Trophoblast cell (in vitro differentiated cells and primary cell): ENCODE measurements at regions not wholly inside any gene's neighbourhood (a gene's known extent, or its start where the extent isn't known, plus 50 kb on each side); places are given as distances from the start of the nearest gene placed in this dataset.

ENCODE experiments used
- DNase-seq, 2 donors: peaks; one replicate each; pipeline ENCODE4 v3.0.0-alpha.2; 2016
- H2AFZ ChIP-seq: 2 replicates; pipeline ENCODE4 v1.6.1; 2013; ENCODE audit warnings: low read length, moderate library complexity, mild to moderate bottlenecking; ENCODE audit not compliant: insufficient read depth, poor library complexity
- H2AK5ac ChIP-seq: 2 replicates; pipeline ENCODE4 v1.6.1; 2013; ENCODE audit warnings: mild to moderate bottlenecking, low read length
- H2BK120ac ChIP-seq: 2 replicates; pipeline ENCODE4 v1.6.1; 2013; ENCODE audit warnings: low read length, mild to moderate bottlenecking, moderate library complexity; ENCODE audit not compliant: insufficient read depth, poor library complexity
- H2BK12ac ChIP-seq: 2 replicates; pipeline ENCODE4 v1.6.1; 2013; ENCODE audit warnings: mild to moderate bottlenecking, low read length, moderate library complexity
- H2BK5ac ChIP-seq: 2 replicates; pipeline ENCODE4 v1.6.1; 2013; ENCODE audit warnings: low read length, low read depth, moderate library complexity, mild to moderate bottlenecking; ENCODE audit not compliant: poor library complexity
- H3K14ac ChIP-seq: 2 replicates; pipeline ENCODE4 v1.6.1; 2013; ENCODE audit warnings: mild to moderate bottlenecking, low read length
- H3K18ac ChIP-seq: 2 replicates; pipeline ENCODE4 v1.6.1; 2013; ENCODE audit warnings: mild to moderate bottlenecking, low read length
- H3K23ac ChIP-seq: 2 replicates; pipeline ENCODE4 v1.6.1; 2013; ENCODE audit warnings: low read length
- H3K27ac ChIP-seq: 2 replicates; pipeline ENCODE4 v1.5.1; 2013; ENCODE audit warnings: low read depth, mild to moderate bottlenecking, inconsistent platforms, low read length, moderate library complexity
- H3K27me3 ChIP-seq: 2 replicates; pipeline ENCODE4 v1.6.1; 2013; ENCODE audit warnings: inconsistent platforms, mild to moderate bottlenecking, low read length, moderate library complexity; ENCODE audit not compliant: insufficient read depth
- H3K36me3 ChIP-seq, 2 experiments: 1 replicate in 1 of 2; 2 replicates in 1 of 2; pipeline ENCODE4 v1.6.1; 2013; ENCODE audit warnings: low read length in 2 of 2, mild to moderate bottlenecking in 2 of 2, moderate library complexity in 1 of 2; ENCODE audit not compliant: insufficient read depth in 2 of 2, control insufficient read depth in 1 of 2
- H3K4ac ChIP-seq: 2 replicates; pipeline ENCODE4 v1.6.1; 2013; ENCODE audit warnings: low read depth, mild to moderate bottlenecking, low read length, moderate library complexity
- H3K4me1 ChIP-seq, 2 experiments: 1 replicate in 1 of 2; 2 replicates in 1 of 2; pipeline ENCODE4 v1.6.1; 2013; ENCODE audit warnings: low read length in 2 of 2, mild to moderate bottlenecking in 2 of 2, moderate library complexity in 1 of 2; ENCODE audit not compliant: insufficient read depth in 2 of 2, control insufficient read depth in 1 of 2
- H3K4me2 ChIP-seq: 2 replicates; pipeline ENCODE4 v1.6.1; 2013; ENCODE audit warnings: inconsistent platforms, mild to moderate bottlenecking, low read length, moderate library complexity
- H3K4me3 ChIP-seq: 2 replicates; pipeline ENCODE4 v1.5.1; 2013; ENCODE audit warnings: mild to moderate bottlenecking, low read depth, low read length, inconsistent platforms
- H3K79me1 ChIP-seq: one replicate; pipeline ENCODE4 v1.6.1; 2013; ENCODE audit warnings: low read length
- H3K79me2 ChIP-seq: 2 replicates; pipeline ENCODE4 v1.6.1; 2013; ENCODE audit warnings: low read length, mild to moderate bottlenecking; ENCODE audit not compliant: control insufficient read depth, insufficient read depth, poor library complexity
- H3K9ac ChIP-seq: 2 replicates; pipeline ENCODE4 v1.6.1; 2013; ENCODE audit warnings: mild to moderate bottlenecking, low read length
- H3K9me3 ChIP-seq: 2 replicates; pipeline ENCODE4 v1.6.1; 2013; ENCODE audit warnings: low read depth, mild to moderate bottlenecking, control low read depth, inconsistent platforms, low read length; ENCODE audit not compliant: insufficient read depth
- H4K12ac ChIP-seq: 2 replicates; pipeline ENCODE4 v1.6.1; 2013; ENCODE audit warnings: low read depth, mild to moderate bottlenecking, low read length, moderate library complexity
- H4K8ac ChIP-seq: 2 replicates; pipeline ENCODE4 v1.6.1; 2013; ENCODE audit warnings: low read depth, mild to moderate bottlenecking, low read length, moderate library complexity
- H4K91ac ChIP-seq: one replicate; pipeline ENCODE4 v1.6.1; 2013; ENCODE audit warnings: low read depth, mild to moderate bottlenecking, low read length, moderate library complexity
- WGBS: extraction: QIAGEN DNeasy Blood & Tissue Kit; methylation state at CpG from one replicate; pipeline ENCODE4 v1.1.7; 2013; ENCODE audit warnings: missing lambda C conversion rate; ENCODE audit not compliant: insufficient read length, insufficient coverage; ENCODE audit errors: extremely low coverage; 5-methylcytosine and 5-hydroxymethylcytosine counted together

- H3K9me3 ChIP-seq, result no peaks in the 10 kb centered on the region
These were observed 307.0 kb upstream of the PROX1 start for GRCh38 chr1:213680677-213681325.

GRCh38 chr1:213681788-213682340 is 305.9 kb upstream of the PROX1 start:
- H4K8ac ChIP-seq, result no peak overlapping the region
- no CpG with 5 or more reads among the region's 3 CpGs for WGBS
- H2AK5ac ChIP-seq, result no peak overlapping the region

More at GRCh38 chr1:213680677-213681325, 307.0 kb upstream of the PROX1 start:
- no peak overlapping the region for H2AFZ ChIP-seq
- H3K27ac ChIP-seq, result no peak overlapping the region
- H3K9ac ChIP-seq, result no peak overlapping the region
- no peaks in the 10 kb centered on the region for H3K79me2 ChIP-seq
- no peak overlapping the region for H3K18ac ChIP-seq
- H2BK120ac ChIP-seq, result no peak overlapping the region
- no peak overlapping the region for H3K14ac ChIP-seq
- H2AK5ac ChIP-seq, result no peak overlapping the region
- H2BK5ac ChIP-seq, result no peak overlapping the region
- H3K36me3 ChIP-seq, result no peaks in the 10 kb centered on the region
- H4K91ac ChIP-seq, result no peak overlapping the region
- H4K8ac ChIP-seq, result no peak overlapping the region
- peak overlapping the region; percentile 18 for H3K4me3 ChIP-seq
- DNase-seq, result no peak
- no peaks in the 10 kb centered on the region for H3K4me1 ChIP-seq
- no peak overlapping the region for H3K4me2 ChIP-seq
- H2BK12ac ChIP-seq, result no peak overlapping the region
- no peak overlapping the region for H3K23ac ChIP-seq
- H3K4ac ChIP-seq, result no peak overlapping the region
- no CpG with 5 or more reads among the region's 8 CpGs for WGBS
- no peak overlapping the region for H4K12ac ChIP-seq
- no peaks in the 10 kb centered on the region for H3K79me1 ChIP-seq
- no peaks in the 10 kb centered on the region for H3K27me3 ChIP-seq

GRCh38 chr1:213683529-213683928 is 304.2 kb upstream of the PROX1 start:
- no CpG with 5 or more reads among the region's 7 CpGs for WGBS

More at GRCh38 chr1:213681788-213682340, 305.9 kb upstream of the PROX1 start:
- H3K4me1 ChIP-seq, result no peaks in the 10 kb centered on the region
- no peaks in the 10 kb centered on the region for H3K9me3 ChIP-seq
- no peak overlapping the region for H4K91ac ChIP-seq
- no peak overlapping the region for H3K9ac ChIP-seq
- no peak overlapping the region for H3K4me3 ChIP-seq
- no peak overlapping the region for H3K18ac ChIP-seq
- H3K79me1 ChIP-seq, result no peaks in the 10 kb centered on the region
- H3K4ac ChIP-seq, result no peak overlapping the region
- no peak overlapping the region for H3K4me2 ChIP-seq
- H3K36me3 ChIP-seq, result no peaks in the 10 kb centered on the region
- H4K12ac ChIP-seq, result no peak overlapping the region
- DNase-seq, result no peak
- no peak overlapping the region for H3K23ac ChIP-seq
- H2BK12ac ChIP-seq, result no peak overlapping the region
- no peak overlapping the region for H2BK5ac ChIP-seq
- no peak overlapping the region for H2AFZ ChIP-seq
- no peaks in the 10 kb centered on the region for H3K79me2 ChIP-seq
- no peaks in the 10 kb centered on the region for H3K27me3 ChIP-seq
- no peak overlapping the region for H3K14ac ChIP-seq
- no peak overlapping the region for H2BK120ac ChIP-seq
- no peak overlapping the region for H3K27ac ChIP-seq

GRCh38 chr1:213684454-213684853 is 303.3 kb upstream of the PROX1 start:
- no peaks in the 10 kb centered on the region for H3K36me3 ChIP-seq
- no peak overlapping the region for H4K8ac ChIP-seq
- no peak overlapping the region for H3K27ac ChIP-seq
- H3K4me2 ChIP-seq, result no peak overlapping the region
- H3K18ac ChIP-seq, result no peak overlapping the region
- no peak overlapping the region for H3K9ac ChIP-seq
- H3K79me2 ChIP-seq, result no peaks in the 10 kb centered on the region
- H2BK12ac ChIP-seq, result no peak overlapping the region
- H3K79me1 ChIP-seq, result no peaks in the 10 kb centered on the region
- H2BK120ac ChIP-seq, result no peak overlapping the region
- no peak overlapping the region for H3K14ac ChIP-seq
- H2BK5ac ChIP-seq, result no peak overlapping the region
- H3K4me1 ChIP-seq, result no peaks in the 10 kb centered on the region
- no peak overlapping the region for H4K91ac ChIP-seq
- H3K23ac ChIP-seq, result no peak overlapping the region
- DNase-seq, result no peak
- H3K27me3 ChIP-seq, result no peaks in the 10 kb centered on the region
- no peaks in the 10 kb centered on the region for H3K9me3 ChIP-seq
- H2AK5ac ChIP-seq, result no peak overlapping the region
- no peak overlapping the region for H2AFZ ChIP-seq
- H4K12ac ChIP-seq, result no peak overlapping the region
- H3K4me3 ChIP-seq, result no peak overlapping the region
- H3K4ac ChIP-seq, result no peak overlapping the region
- no CpG with 5 or more reads among the region's 3 CpGs for WGBS

More at GRCh38 chr1:213683529-213683928, 304.2 kb upstream of the PROX1 start:
- Histone ChIP-seq H3K14ac (no peak overlapping the region), H2AK5ac (no peak overlapping the region), H2BK120ac (no peak overlapping the region), H3K18ac (no peak overlapping the region), H2BK5ac (no peak overlapping the region), H3K4me2 (no peak overlapping the region), H3K23ac (no peak overlapping the region), H3K27ac (no peak overlapping the region), H3K79me2 (no peaks in the 10 kb centered on the region), H4K91ac (no peak overlapping the region), H3K4ac (no peak overlapping the region), H3K9me3 (no peaks in the 10 kb centered on the region), H3K27me3 (no peaks in the 10 kb centered on the region), H2AFZ (no peak overlapping the region), H3K9ac (no peak overlapping the region), H2BK12ac (no peak overlapping the region), H3K79me1 (no peaks in the 10 kb centered on the region), H3K36me3 (no peaks in the 10 kb centered on the region), H4K8ac (no peak overlapping the region), H3K4me3 (no peak overlapping the region), H4K12ac (no peak overlapping the region), H3K4me1 (no peaks in the 10 kb centered on the region)
- no peak for DNase-seq
